ENCODE measurements at regions not wholly inside any gene's neighbourhood (a gene's known extent, or its start where the extent isn't known, plus 50 kb on each side); places are given as distances from the start of the nearest gene placed in this dataset.

DNA sequence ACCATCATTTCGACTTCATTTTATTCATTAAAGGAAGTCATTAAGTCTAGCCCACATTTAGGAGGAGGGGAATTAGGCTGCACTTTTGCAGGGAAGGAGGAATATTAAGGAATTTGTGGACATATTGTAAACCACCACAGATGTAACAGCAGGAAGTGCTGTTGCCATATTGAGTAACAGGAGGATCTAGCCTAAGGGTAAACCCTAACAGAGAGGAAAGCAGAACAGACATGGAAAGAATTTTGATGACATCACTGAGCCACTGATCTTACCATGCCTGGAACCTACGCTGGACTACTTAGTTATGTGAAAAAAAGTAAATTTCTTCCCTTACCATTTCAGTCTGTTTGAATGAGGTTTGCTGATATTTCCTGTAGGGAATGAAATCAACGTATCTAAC lies 100.7 kb upstream of the ATF7IP start:
- CTCF ChIA-PET = interaction anchor here (0.9 kb wide), 1 partner anchor 79 kb away, joined by 3 read pairs; no protein-coding TSS in a partner anchor

DNA sequence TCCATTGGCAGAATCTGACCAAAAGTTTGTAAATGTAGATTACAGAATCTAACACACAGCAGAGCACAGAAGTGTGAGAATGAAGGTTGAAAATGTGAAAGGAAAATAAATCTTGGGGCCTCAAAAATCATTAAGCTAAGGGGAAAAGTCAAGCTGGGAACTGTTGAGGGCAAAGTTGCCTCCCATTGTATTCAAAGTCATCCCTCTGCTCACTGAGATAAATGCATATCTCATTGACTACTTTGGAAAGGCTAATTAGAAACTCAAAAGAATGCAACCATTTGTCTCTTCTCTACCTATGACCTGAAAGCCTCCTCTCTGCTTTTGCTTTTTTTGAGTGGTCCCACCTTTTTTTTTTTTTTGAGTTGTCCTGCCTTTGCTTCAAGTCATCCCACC lies 97.4 kb upstream of the ATF7IP start:
- DNase-seq (no peak), ATAC-seq (no peak)
- CTCF ChIA-PET = no interaction called here
- Mint-ChIP-seq H3K27ac (no peak overlapping the region), H3K4me3 (no peak overlapping the region), H3K27me3 (no peaks in the 10 kb centered on the region), H3K9me3 (peaks cover 9% of the 10 kb centered on the region), H3K4me1 (ENCODE audit: low read depth) (peaks cover 8% of the 10 kb centered on the region), H3K36me3 (ENCODE audit: low read depth) (no peaks in the 10 kb centered on the region)
- intact Hi-C loops (cut with micrococcal nuclease) = no loop called here
- POLR2A ChIA-PET = no interaction called here
- TF ChIP-seq, protein P1, sequence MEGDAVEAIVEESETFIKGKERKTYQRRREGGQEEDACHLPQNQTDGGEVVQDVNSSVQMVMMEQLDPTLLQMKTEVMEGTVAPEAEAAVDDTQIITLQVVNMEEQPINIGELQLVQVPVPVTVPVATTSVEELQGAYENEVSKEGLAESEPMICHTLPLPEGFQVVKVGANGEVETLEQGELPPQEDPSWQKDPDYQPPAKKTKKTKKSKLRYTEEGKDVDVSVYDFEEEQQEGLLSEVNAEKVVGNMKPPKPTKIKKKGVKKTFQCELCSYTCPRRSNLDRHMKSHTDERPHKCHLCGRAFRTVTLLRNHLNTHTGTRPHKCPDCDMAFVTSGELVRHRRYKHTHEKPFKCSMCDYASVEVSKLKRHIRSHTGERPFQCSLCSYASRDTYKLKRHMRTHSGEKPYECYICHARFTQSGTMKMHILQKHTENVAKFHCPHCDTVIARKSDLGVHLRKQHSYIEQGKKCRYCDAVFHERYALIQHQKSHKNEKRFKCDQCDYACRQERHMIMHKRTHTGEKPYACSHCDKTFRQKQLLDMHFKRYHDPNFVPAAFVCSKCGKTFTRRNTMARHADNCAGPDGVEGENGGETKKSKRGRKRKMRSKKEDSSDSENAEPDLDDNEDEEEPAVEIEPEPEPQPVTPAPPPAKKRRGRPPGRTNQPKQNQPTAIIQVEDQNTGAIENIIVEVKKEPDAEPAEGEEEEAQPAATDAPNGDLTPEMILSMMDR (IDR thresholded peaks at IDR 0.05) = no peak

More for the DNA sequence above, 100.7 kb upstream of the ATF7IP start:
- POLR2A ChIA-PET = no interaction called here
- intact Hi-C loops (cut with micrococcal nuclease) = no loop called here
- Mint-ChIP-seq H3K4me3 (no peak overlapping the region), H3K9me3 (peaks cover 8% of the 10 kb centered on the region), H3K27me3 (no peaks in the 10 kb centered on the region), H3K4me1 (ENCODE audit: low read depth) (peaks cover 12% of the 10 kb centered on the region), H3K27ac (no peak overlapping the region), H3K36me3 (ENCODE audit: low read depth) (peaks cover 3% of the 10 kb centered on the region)
- no peak for DNase-seq
- ATAC-seq = no peak
- TF ChIP-seq, protein P1 (IDR thresholded peaks at IDR 0.05) = no peak

DNA sequence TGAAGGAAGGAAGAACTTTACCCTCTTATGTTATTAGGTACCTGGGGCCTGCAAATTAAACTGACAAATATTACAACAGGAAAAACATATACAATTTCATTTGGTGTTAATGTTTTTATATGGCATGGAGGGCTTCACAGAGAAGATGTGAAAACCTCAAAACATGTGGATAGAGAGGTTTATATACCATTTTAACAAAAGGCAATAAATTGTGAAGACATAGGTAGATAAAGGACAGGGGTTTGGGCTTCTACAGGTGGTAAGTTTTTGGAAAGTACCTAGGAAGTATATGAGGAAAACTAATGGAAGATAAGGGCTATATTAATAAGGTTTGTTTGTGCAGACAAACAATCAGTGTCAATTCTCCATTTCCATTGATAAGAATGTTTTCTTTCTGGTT lies 95.1 kb upstream of the ATF7IP start:
- intact Hi-C loops (cut with micrococcal nuclease) = no loop called here
- H3K36me3 Mint-ChIP-seq (ENCODE audit: low read depth) = peaks cover 2% of the 10 kb centered on the region
- peaks cover 6% of the 10 kb centered on the region for H3K4me1 Mint-ChIP-seq (ENCODE audit: low read depth)
- ChIA-PET CTCF (no interaction called here), POLR2A (no interaction called here)
- H3K27me3 Mint-ChIP-seq = no peaks in the 10 kb centered on the region
- no peak for ATAC-seq
- no peak overlapping the region for H3K4me3 Mint-ChIP-seq
- H3K9me3 Mint-ChIP-seq = peaks cover 14% of the 10 kb centered on the region
- no peak overlapping the region for H3K27ac Mint-ChIP-seq
- no peak for DNase-seq
- TF ChIP-seq, protein P1 (IDR thresholded peaks at IDR 0.05) = no peak

DNA sequence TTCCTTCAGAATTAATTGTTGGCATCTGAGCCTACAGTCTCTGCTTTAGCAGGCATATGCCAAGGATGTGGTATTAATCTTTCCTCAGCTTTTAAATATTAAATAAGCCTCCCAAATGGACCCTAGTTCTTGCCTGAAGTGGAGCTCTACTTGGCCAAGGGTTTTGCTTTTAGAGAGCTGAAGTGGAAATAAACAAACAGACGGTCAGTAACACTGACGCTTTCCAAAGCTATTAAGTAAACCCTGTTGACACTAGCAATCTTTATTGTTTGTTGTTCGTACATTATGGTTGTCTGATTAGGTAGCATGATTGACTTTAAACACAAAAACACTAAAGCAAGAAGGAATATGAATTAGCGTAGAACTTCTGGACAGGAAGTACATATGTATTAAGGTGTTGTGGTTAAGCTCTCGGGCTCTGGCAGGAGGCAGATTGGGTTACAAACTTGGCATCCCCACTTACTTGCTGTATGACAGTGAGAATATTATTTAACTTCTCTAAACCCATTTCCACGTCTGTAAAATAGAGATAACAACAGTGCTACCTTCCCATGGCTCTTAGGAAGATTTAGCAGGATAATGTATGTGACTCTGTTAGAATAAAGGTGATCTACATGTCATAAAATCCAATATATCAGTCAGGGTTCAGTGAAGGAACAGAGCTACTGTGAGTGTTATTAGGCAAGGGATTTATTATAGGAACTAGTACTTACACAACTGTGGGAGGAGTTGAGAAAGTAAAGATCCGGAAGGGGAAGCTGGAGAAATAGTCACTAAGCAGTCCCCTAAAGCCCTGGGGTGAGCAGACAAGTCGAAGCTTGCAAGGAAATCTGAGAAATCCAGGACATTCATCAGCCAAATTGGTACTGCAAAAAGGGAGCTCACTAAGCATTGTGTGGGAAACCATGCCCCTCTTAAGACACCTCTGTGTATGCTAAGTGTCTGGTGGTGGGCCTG lies 92.2 kb upstream of the ATF7IP start:
- no peak overlapping the region for H3K27ac Mint-ChIP-seq
- no peaks in the 10 kb centered on the region for H3K27me3 Mint-ChIP-seq
- ChIA-PET CTCF (interaction anchor here (1.0 to 1.6 kb wide), 3 partner anchors 8 to 34 kb away, joined by 3 to 6 read pairs (median 5); no protein-coding TSS in a partner anchor), POLR2A (interaction anchor here (1.4 to 2.4 kb wide), 2 partner anchors 11 to 15 kb away, joined by 3 to 9 read pairs; no protein-coding TSS in a partner anchor)
- TF ChIP-seq, protein P1 (IDR thresholded peaks at IDR 0.05) = no peak
- intact Hi-C loops (cut with micrococcal nuclease) = no loop called here
- DNase-seq = no peak
- H3K36me3 Mint-ChIP-seq (ENCODE audit: low read depth) = peaks cover 2% of the 10 kb centered on the region
- H3K9me3 Mint-ChIP-seq = peaks cover 18% of the 10 kb centered on the region
- ATAC-seq = no peak
- peaks cover 13% of the 10 kb centered on the region for H3K4me1 Mint-ChIP-seq (ENCODE audit: low read depth)
- no peak overlapping the region for H3K4me3 Mint-ChIP-seq

DNA sequence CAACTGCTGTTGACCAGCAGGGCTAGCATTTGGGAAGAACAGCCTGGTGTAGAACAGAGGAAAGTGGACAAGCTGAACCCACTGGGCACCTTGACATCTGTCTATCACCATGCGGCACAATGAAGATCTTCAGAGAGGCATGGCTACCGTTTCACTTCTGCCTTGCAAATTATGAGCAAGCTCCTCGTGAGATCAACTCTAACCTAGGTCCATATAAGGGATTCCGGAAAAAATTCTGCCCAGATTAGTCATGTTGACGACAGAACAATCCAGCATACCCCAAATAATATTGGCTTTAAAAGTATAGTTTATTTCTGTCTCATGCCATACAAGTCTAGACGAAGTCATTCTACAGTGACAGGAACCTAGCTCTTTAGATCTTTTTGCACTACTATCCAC lies 91.6 kb upstream of the ATF7IP start:
- H3K4me3 Mint-ChIP-seq = no peak overlapping the region
- peaks cover 13% of the 10 kb centered on the region for H3K4me1 Mint-ChIP-seq (ENCODE audit: low read depth)
- no peaks in the 10 kb centered on the region for H3K27me3 Mint-ChIP-seq
- ChIA-PET CTCF (interaction anchor here (1.5 to 1.6 kb wide), 2 partner anchors 16 to 35 kb away, joined by 5 to 6 read pairs; no protein-coding TSS in a partner anchor), POLR2A (interaction anchor here (1.4 to 2.4 kb wide), 2 partner anchors 12 to 15 kb away, joined by 3 to 9 read pairs; no protein-coding TSS in a partner anchor)
- ATAC-seq (no peak), DNase-seq (no peak)
- TF ChIP-seq, protein P1 (IDR thresholded peaks at IDR 0.05) = no peak
- H3K36me3 Mint-ChIP-seq (ENCODE audit: low read depth) = peaks cover 2% of the 10 kb centered on the region
- H3K27ac Mint-ChIP-seq = no peak overlapping the region
- intact Hi-C loops (cut with micrococcal nuclease) = no loop called here
- peaks cover 19% of the 10 kb centered on the region for H3K9me3 Mint-ChIP-seq

Measured in activated CD8-positive, alpha-beta T cell treated with anti-CD3 and anti-CD28 coated beads for 36 hours (primary cell).